ENCODE measurements at regions not wholly inside any gene's neighbourhood (a gene's known extent, or its start where the extent isn't known, plus 50 kb on each side); places are given as distances from the start of the nearest gene placed in this dataset.
"Not testable (repeated sequence)": the region's sequence is repeated elsewhere in the genome, so short reads cannot be mapped to it uniquely, and the experiment has no call there.

- TF ChIP-seq, protein P1, sequence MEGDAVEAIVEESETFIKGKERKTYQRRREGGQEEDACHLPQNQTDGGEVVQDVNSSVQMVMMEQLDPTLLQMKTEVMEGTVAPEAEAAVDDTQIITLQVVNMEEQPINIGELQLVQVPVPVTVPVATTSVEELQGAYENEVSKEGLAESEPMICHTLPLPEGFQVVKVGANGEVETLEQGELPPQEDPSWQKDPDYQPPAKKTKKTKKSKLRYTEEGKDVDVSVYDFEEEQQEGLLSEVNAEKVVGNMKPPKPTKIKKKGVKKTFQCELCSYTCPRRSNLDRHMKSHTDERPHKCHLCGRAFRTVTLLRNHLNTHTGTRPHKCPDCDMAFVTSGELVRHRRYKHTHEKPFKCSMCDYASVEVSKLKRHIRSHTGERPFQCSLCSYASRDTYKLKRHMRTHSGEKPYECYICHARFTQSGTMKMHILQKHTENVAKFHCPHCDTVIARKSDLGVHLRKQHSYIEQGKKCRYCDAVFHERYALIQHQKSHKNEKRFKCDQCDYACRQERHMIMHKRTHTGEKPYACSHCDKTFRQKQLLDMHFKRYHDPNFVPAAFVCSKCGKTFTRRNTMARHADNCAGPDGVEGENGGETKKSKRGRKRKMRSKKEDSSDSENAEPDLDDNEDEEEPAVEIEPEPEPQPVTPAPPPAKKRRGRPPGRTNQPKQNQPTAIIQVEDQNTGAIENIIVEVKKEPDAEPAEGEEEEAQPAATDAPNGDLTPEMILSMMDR (IDR thresholded peaks at IDR 0.05; ENCODE audit: borderline replicate concordance, extremely low read depth, low read length, poor library complexity, severe bottlenecking), result not testable (repeated sequence)
- TF ChIP-seq EZH2 (IDR thresholded peaks at IDR 0.05; ENCODE audit: borderline replicate concordance, low read depth, low read length, severe bottlenecking), result not testable (repeated sequence)
Measured at GRCh38 chr22:10698836-10699235, 4829.2 kb upstream of the OR11H1 start.

All from DND-41 (cell line).